ENCODE measurements at regions not wholly inside any gene's neighbourhood (a gene's known extent, or its start where the extent isn't known, plus 50 kb on each side); places are given as distances from the start of the nearest gene placed in this dataset.

DNA sequence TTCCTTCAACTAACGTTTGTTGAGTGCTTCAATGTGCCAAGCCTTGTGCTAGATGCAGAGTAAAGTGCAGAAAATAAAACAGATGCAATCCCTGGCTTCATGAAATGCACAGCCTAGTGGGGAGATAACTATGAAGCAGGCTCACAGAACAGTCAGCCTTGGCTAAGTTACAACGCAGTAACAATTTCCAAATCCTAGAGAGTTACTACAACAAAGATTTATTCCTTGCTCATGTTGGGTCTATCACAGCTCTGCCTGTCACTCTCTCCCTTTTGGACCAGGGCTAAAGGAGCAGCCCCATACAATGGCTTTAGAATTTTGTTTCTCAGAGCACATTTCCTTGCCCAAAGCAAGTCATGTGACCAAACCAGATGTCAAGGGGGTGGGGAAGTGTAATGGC is 359.8 kb downstream of the ZNF326 start:
- no CpG with 5 or more reads among the region's 2 CpGs for WGBS (ENCODE audit: extremely low coverage, insufficient read length, low lambda C conversion rate)
- Histone ChIP-seq H3K23me2 (ENCODE audit: insufficient read length, low read depth, low read length, poor library complexity, severe bottlenecking) (no peaks in the 10 kb centered on the region), H3K9me3 (ENCODE audit: control insufficient read depth, low read depth, low read length) (no peaks in the 10 kb centered on the region), H4K20me1 (ENCODE audit: control insufficient read depth, insufficient read depth, insufficient read length) (no peaks in the 10 kb centered on the region), H3K18ac (ENCODE audit: insufficient read length, low read depth, low read length) (no peak overlapping the region), H3K4me1 (ENCODE audit: insufficient read depth, low read length) (no peaks in the 10 kb centered on the region), H2BK15ac (ENCODE audit: low read depth, low read length) (no peak overlapping the region), H2AK5ac (ENCODE audit: insufficient read length, low read length) (no peak overlapping the region), H3K79me1 (ENCODE audit: insufficient read depth, low read depth, low read length, poor library complexity, severe bottlenecking) (no peaks in the 10 kb centered on the region), H2BK12ac (ENCODE audit: insufficient read length, low read depth, low read length) (no peak overlapping the region), H3K56ac (ENCODE audit: insufficient read length, low read depth, low read length) (no peak overlapping the region), H3K9ac (ENCODE audit: extremely low read depth, insufficient read length, low read length) (no peak overlapping the region), H3K4me2 (ENCODE audit: insufficient read depth, insufficient read length, low read length) (no peak overlapping the region), H3K4ac (ENCODE audit: low read depth, low read length) (no peak overlapping the region), H2BK20ac (ENCODE audit: low read depth, low read length, poor library complexity, severe bottlenecking) (no peak overlapping the region), H3K79me2 (ENCODE audit: insufficient read depth, low read length) (no peaks in the 10 kb centered on the region), H3K27me3 (ENCODE audit: insufficient read depth, low read length) (no peaks in the 10 kb centered on the region), H2AFZ (ENCODE audit: low read length) (no peak overlapping the region), H4K5ac (ENCODE audit: insufficient read length, low read depth, low read length) (no peak overlapping the region), H3K27ac (ENCODE audit: insufficient read length, low read depth, low read length) (no peak overlapping the region), H3T11ph (ENCODE audit: low read length) (no peak overlapping the region), H4K8ac (replicated peaks; ENCODE audit: insufficient read length, low read depth, low read length) (no peak overlapping the region), H2BK5ac (ENCODE audit: insufficient read length, low read length) (no peak overlapping the region), H2BK120ac (ENCODE audit: low read depth, low read length, poor library complexity, severe bottlenecking) (no peak overlapping the region), H3K23ac (ENCODE audit: insufficient read length, low read depth, low read length) (no peak overlapping the region), H4K91ac (ENCODE audit: insufficient read length, low read depth, low read length) (no peak overlapping the region), H3K14ac (ENCODE audit: insufficient read depth, low read length) (no peak overlapping the region)
- no peaks in the 10 kb centered on the region; a peak in 1 of 7 replicates for H3K36me3 Mint-ChIP-seq (ENCODE audit: insufficient read depth in 1 of 3, low read depth in 3 of 3)
- TF ChIP-seq, protein P1, sequence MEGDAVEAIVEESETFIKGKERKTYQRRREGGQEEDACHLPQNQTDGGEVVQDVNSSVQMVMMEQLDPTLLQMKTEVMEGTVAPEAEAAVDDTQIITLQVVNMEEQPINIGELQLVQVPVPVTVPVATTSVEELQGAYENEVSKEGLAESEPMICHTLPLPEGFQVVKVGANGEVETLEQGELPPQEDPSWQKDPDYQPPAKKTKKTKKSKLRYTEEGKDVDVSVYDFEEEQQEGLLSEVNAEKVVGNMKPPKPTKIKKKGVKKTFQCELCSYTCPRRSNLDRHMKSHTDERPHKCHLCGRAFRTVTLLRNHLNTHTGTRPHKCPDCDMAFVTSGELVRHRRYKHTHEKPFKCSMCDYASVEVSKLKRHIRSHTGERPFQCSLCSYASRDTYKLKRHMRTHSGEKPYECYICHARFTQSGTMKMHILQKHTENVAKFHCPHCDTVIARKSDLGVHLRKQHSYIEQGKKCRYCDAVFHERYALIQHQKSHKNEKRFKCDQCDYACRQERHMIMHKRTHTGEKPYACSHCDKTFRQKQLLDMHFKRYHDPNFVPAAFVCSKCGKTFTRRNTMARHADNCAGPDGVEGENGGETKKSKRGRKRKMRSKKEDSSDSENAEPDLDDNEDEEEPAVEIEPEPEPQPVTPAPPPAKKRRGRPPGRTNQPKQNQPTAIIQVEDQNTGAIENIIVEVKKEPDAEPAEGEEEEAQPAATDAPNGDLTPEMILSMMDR (conservative IDR thresholded peaks at IDR 0.05), result no peak
- peaks cover 2% of the 10 kb centered on the region for H3K27me3 Mint-ChIP-seq (ENCODE audit: low read depth)
- peaks cover 0 to 2% of the 10 kb centered on the region in 2 experiments; a peak in 1 of 5 replicates for H3K9me3 Mint-ChIP-seq
- no peak for DNase-seq
- H3K27ac Mint-ChIP-seq, result no peak overlapping the region
- no peak overlapping the region for H3K4me3 Mint-ChIP-seq
- H3K4me1 Mint-ChIP-seq, result peaks cover 2 to 3% of the 10 kb centered on the region in 2 experiments; a peak in 3 of 4 replicates
